HepG2 (cell line): ENCODE measurements at regions not wholly inside any gene's neighbourhood (a gene's known extent, or its start where the extent isn't known, plus 50 kb on each side); places are given as distances from the start of the nearest gene placed in this dataset.

Experiments used
- ATAC-seq: fragments of 200-7000 bp; cut with Tn5 transposase; 3 replicates; pipeline ENCODE4 v1.9.1; 2020; ENCODE audit warnings: mild to moderate bottlenecking, moderate library complexity
- BruUV-seq: library from RNA; stranded (reverse); fragments of 400-500 nt; replicated peaks from 2 replicates; lab custom pipeline; 2021; lab: Mats Ljungman, UMichigan
- CTCF ChIA-PET: fragments of 300-600 bp; formaldehyde crosslinking; extraction: SDS; loops from one replicate; lab custom pipeline; 2021; ENCODE audit warnings: low total read pairs, inconsistent platforms, low intra/inter-chr PET ratio; lab: Yijun Ruan, JAX
- POLR2A ChIA-PET: fragments of 350-600 bp; sonication (Branson Sonifier 250); formaldehyde crosslinking; loops from one replicate; lab custom pipeline; 2020; ENCODE audit warnings: antibody characterized with exemption, inconsistent platforms; lab: Yijun Ruan, JAX
- DNase-seq: peaks from one replicate; pipeline ENCODE4 v3.0.0-alpha.2; 2015; ENCODE audit warnings: low spot score
- FAIRE-seq: peaks from 3 replicates; lab custom pipeline; 2011; peaks lifted over from hg19 to GRCh38; lab: Jason Lieb, UNC
- H2AFZ ChIP-seq: one replicate; pipeline ENCODE4 v1.6.1; 2011; ENCODE audit warnings: low read length, inconsistent platforms
- H3K27ac ChIP-seq: fragments of 300-600 bp; 3 replicates; pipeline ENCODE4 v1.8.0; 2011; ENCODE audit warnings: mixed run types, mild to moderate bottlenecking, mixed read lengths, low read length, inconsistent platforms; ENCODE audit not compliant: insufficient read depth; ENCODE audit errors: extremely low read length
- H3K27me3 ChIP-seq, 2 experiments: fragments of 200-600 bp in 1 of 2; 2 replicates in 1 of 2; 3 replicates in 1 of 2; pipeline versions ENCODE4 v1.6.0 to v1.8.0; 2011; ENCODE audit warnings: low read length in 2 of 2, mild to moderate bottlenecking in 2 of 2, moderate library complexity in 2 of 2, inconsistent platforms in 1 of 2; ENCODE audit not compliant: insufficient read depth in 2 of 2, control insufficient read depth in 1 of 2
- H3K36me3 ChIP-seq, 2 experiments: fragments of 200-600 bp in 1 of 2; replicated peaks in 1 of 2; 2 replicates in 1 of 2; 3 replicates in 1 of 2; pipeline versions ENCODE4 v1.5.1 to v1.8.0; 2011; ENCODE audit warnings: low read length in 2 of 2, inconsistent platforms in 1 of 2; ENCODE audit not compliant: insufficient read depth in 2 of 2, control insufficient read depth in 1 of 2
- H3K4me1 ChIP-seq: 2 replicates; pipeline ENCODE4 v1.5.1; 2012; ENCODE audit warnings: low read length, inconsistent platforms; ENCODE audit not compliant: insufficient read depth
- H3K4me2 ChIP-seq: 2 replicates; pipeline ENCODE4 v1.6.0; 2011; ENCODE audit warnings: low read depth, low read length, inconsistent platforms
- H3K4me3 ChIP-seq, 3 experiments: fragments of 200-600 bp in 1 of 3; sonication (generic), shearing (Covaris generic) in 1 of 3; replicated peaks in 1 of 3; 2 replicates each; pipeline ENCODE4 v1.5.1; 2011 to 2016; ENCODE audit warnings: low read length in 3 of 3, inconsistent platforms in 2 of 3, low read depth in 2 of 3, mild to moderate bottlenecking in 2 of 3, control low read depth in 1 of 3, mixed read lengths in 1 of 3; ENCODE audit not compliant: insufficient read depth in 1 of 3
- H3K79me2 ChIP-seq: one replicate; pipeline ENCODE4 v1.6.1; 2011; ENCODE audit warnings: low read length, inconsistent platforms; ENCODE audit not compliant: insufficient read depth
- H3K9ac ChIP-seq: 2 replicates; pipeline ENCODE4 v1.6.0; 2011; ENCODE audit warnings: mild to moderate bottlenecking, low read depth, low read length, inconsistent platforms; ENCODE audit not compliant: insufficient read depth
- H3K9me3 ChIP-seq: 2 replicates; pipeline ENCODE4 v1.5.1; 2012; ENCODE audit warnings: mild to moderate bottlenecking, low read length
- H4K20me1 ChIP-seq: 2 replicates; pipeline ENCODE4 v1.6.0; 2011; ENCODE audit warnings: inconsistent platforms, mild to moderate bottlenecking, low read length, moderate library complexity; ENCODE audit not compliant: insufficient read depth
- BCLAF1 ChIP-seq: fragments of 450-650 bp; IDR thresholded peaks from 2 replicates; pipeline ENCODE4 v1.6.1; 2017; ENCODE audit warnings: mild to moderate bottlenecking
- CREM ChIP-seq, 2 experiments: sonication (generic) in 1 of 2; formaldehyde crosslinking in 1 of 2; IDR thresholded peaks; 2 replicates each; pipeline versions ENCODE4 v1.4.0 to v1.6.1; 2016 to 2020; ENCODE audit warnings: antibody characterized with exemption in 1 of 2, mild to moderate bottlenecking in 1 of 2, missing genetic modification reagents in 1 of 2
- HMG20A ChIP-seq: IDR thresholded peaks from 2 replicates; pipeline ENCODE4 v1.6.1; 2016; ENCODE audit warnings: borderline replicate concordance
- NCOA2 ChIP-seq: sonication (generic); formaldehyde crosslinking; IDR thresholded peaks from 2 replicates; pipeline ENCODE4 v1.8.0; 2022; ENCODE audit warnings: inconsistent platforms
- NFKBIZ ChIP-seq: IDR thresholded peaks from 2 replicates; pipeline ENCODE4 v1.6.1; 2018; ENCODE audit warnings: missing genetic modification reagents, missing compliant biosample characterization
- NPAS2 ChIP-seq: sonication (generic); formaldehyde crosslinking; IDR thresholded peaks from 2 replicates; pipeline ENCODE4 v1.8.0; 2022; ENCODE audit warnings: mild to moderate bottlenecking, missing genetic modification reagents, borderline replicate concordance
- NR2F2 ChIP-seq: IDR thresholded peaks from 2 replicates; pipeline ENCODE4 v1.6.1; 2012; ENCODE audit warnings: low read depth, inconsistent platforms, borderline replicate concordance
- RFX3 ChIP-seq: IDR thresholded peaks from 2 replicates; pipeline ENCODE4 v1.6.1; 2016; ENCODE audit warnings: missing biosample characterization, missing genetic modification reagents
- SAP130 ChIP-seq: IDR thresholded peaks from 2 replicates; pipeline ENCODE4 v1.6.1; 2016; ENCODE audit warnings: low read depth
- ZBTB39 ChIP-seq: sonication (generic); formaldehyde crosslinking; IDR thresholded peaks from 2 replicates; pipeline ENCODE4 v1.5.0; 2020; ENCODE audit warnings: missing genetic modification reagents
- ZFP36 ChIP-seq: fragments of 150-350 bp; IDR thresholded peaks from 2 replicates; pipeline ENCODE4 v1.6.1; 2018; ENCODE audit warnings: borderline replicate concordance, low read length, low read depth; ENCODE audit not compliant: partially characterized antibody
- ZMAT3 ChIP-seq: sonication (generic); formaldehyde crosslinking; conservative IDR thresholded peaks from 2 replicates; pipeline ENCODE4 v1.7.0; 2021; ENCODE audit warnings: missing genetic modification reagents
- ZNF124 ChIP-seq: sonication (generic); formaldehyde crosslinking; IDR thresholded peaks from 2 replicates; pipeline ENCODE4 v1.4.0; 2020; ENCODE audit warnings: missing genetic modification reagents
- ZNF24 ChIP-seq: fragments of 450-650 bp; IDR thresholded peaks from 2 replicates; pipeline ENCODE4 v1.6.1; 2017; ENCODE audit warnings: antibody characterized with exemption, mild to moderate bottlenecking
- ZNF792 ChIP-seq: IDR thresholded peaks from 2 replicates; pipeline ENCODE4 v1.6.1; 2016
- ZNF850 ChIP-seq: sonication (generic); formaldehyde crosslinking; conservative IDR thresholded peaks from 2 replicates; pipeline ENCODE4 v1.9.0; 2021; ENCODE audit warnings: mild to moderate bottlenecking, missing genetic modification reagents
- ZZZ3 ChIP-seq: sonication (generic); formaldehyde crosslinking; IDR thresholded peaks from 2 replicates; pipeline ENCODE4 v1.4.0; 2020; ENCODE audit warnings: missing genetic modification reagents, mild to moderate bottlenecking, borderline replicate concordance
- in situ Hi-C: cut with HindIII; loops from 2 replicates; pipeline ENCODE4 v1.10.0; 2017; ENCODE audit warnings: low pct_unique_long_range_greater_than_20kb; ENCODE audit not compliant: extremely low pct_ligation_motif_present
- intact Hi-C: fragments of 100-400 bp; cut with micrococcal nuclease; formaldehyde crosslinking; loops from one replicate; pipeline ENCODE4 v1.10.0; 2022; ENCODE audit not compliant: unreplicated experiment
- TF ChIP-seq, protein P1 (sequence below): IDR thresholded peaks from 2 replicates; pipeline ENCODE4 v1.6.1; 2012; ENCODE audit warnings: low read length, improper control_type of control experiment

- TF ChIP-seq CREM (IDR thresholded peaks at IDR 0.05) (no peak), CREM (CRISPR knock-in tag; IDR thresholded peaks at IDR 0.05) (no peak), NR2F2 (no peak), ZFP36 (no peak), BCLAF1 (no peak)
Measured at GRCh38 chr4:117949621-117950020, 84.7 kb upstream of the NDST3 start (continued).

GRCh38 chr4:117957571-117957970 is 76.7 kb upstream of the NDST3 start:
- Histone ChIP-seq H3K27me3 (no peaks in the 10 kb centered on the region), H3K9me3 (no peaks in the 10 kb centered on the region; the same call in 1 of the 2 replicates), H3K9ac (no peak overlapping the region), H2AFZ (no peak overlapping the region), H3K4me2 (no peak overlapping the region), H3K36me3 (no peaks in the 10 kb centered on the region), H4K20me1 (no peaks in the 10 kb centered on the region), H3K4me3 (no peak overlapping the region), H3K27ac (no peak overlapping the region), H3K4me1 (no peaks in the 10 kb centered on the region), H3K79me2 (no peaks in the 10 kb centered on the region)
- intact Hi-C loops (no loop called here), in situ Hi-C loops (no loop called here)
- DNase-seq (no peak), FAIRE-seq (no peak), ATAC-seq (no peak)
- POLR2A ChIA-PET = no interaction called here
- CTCF ChIA-PET = no interaction called here
- no TSS peak for BruUV-seq
- TF ChIP-seq ZNF792 (CRISPR knock-in tag) (no peak), ZZZ3 (CRISPR knock-in tag) (no peak), ZBTB39 (CRISPR knock-in tag) (no peak), NCOA2 (CRISPR knock-in tag) (no peak), ZNF850 (CRISPR knock-in tag) (no peak), RFX3 (no peak), HMG20A (CRISPR knock-in tag) (no peak), NFKBIZ (CRISPR knock-in tag) (no peak), ZMAT3 (no peak), ZNF124 (CRISPR knock-in tag) (no peak), SAP130 (CRISPR knock-in tag) (no peak), NPAS2 (CRISPR knock-in tag) (no peak), ZNF24 (no peak)
- TF ChIP-seq, protein P1, sequence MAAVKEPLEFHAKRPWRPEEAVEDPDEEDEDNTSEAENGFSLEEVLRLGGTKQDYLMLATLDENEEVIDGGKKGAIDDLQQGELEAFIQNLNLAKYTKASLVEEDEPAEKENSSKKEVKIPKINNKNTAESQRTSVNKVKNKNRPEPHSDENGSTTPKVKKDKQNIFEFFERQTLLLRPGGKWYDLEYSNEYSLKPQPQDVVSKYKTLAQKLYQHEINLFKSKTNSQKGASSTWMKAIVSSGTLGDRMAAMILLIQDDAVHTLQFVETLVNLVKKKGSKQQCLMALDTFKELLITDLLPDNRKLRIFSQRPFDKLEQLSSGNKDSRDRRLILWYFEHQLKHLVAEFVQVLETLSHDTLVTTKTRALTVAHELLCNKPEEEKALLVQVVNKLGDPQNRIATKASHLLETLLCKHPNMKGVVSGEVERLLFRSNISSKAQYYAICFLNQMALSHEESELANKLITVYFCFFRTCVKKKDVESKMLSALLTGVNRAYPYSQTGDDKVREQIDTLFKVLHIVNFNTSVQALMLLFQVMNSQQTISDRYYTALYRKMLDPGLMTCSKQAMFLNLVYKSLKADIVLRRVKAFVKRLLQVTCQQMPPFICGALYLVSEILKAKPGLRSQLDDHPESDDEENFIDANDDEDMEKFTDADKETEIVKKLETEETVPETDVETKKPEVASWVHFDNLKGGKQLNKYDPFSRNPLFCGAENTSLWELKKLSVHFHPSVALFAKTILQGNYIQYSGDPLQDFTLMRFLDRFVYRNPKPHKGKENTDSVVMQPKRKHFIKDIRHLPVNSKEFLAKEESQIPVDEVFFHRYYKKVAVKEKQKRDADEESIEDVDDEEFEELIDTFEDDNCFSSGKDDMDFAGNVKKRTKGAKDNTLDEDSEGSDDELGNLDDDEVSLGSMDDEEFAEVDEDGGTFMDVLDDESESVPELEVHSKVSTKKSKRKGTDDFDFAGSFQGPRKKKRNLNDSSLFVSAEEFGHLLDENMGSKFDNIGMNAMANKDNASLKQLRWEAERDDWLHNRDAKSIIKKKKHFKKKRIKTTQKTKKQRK = no peak
